HCT116 (cell line): ENCODE measurements at regions not wholly inside any gene's neighbourhood (a gene's known extent, or its start where the extent isn't known, plus 50 kb on each side); places are given as distances from the start of the nearest gene placed in this dataset.

Experiments
- ATF3 ChIP-seq: IDR thresholded peaks from 2 replicates; pipeline ENCODE4 v1.6.1; 2012
- CBX3 ChIP-seq: IDR thresholded peaks from 2 replicates; pipeline ENCODE4 v1.6.1; 2012; ENCODE audit warnings: low read depth
- CEBPB ChIP-seq: IDR thresholded peaks from 2 replicates; pipeline ENCODE4 v1.6.1; 2012; ENCODE audit warnings: low read depth
- CTCF ChIP-seq, 3 experiments: fragments of 200-600 bp in 1 of 3; sonication (generic) in 1 of 3; IDR thresholded peaks in 2 of 3; conservative IDR thresholded peaks in 1 of 3; 2 replicates each; pipeline ENCODE4 v1.5.1; 2012 to 2017; ENCODE audit warnings: low read depth in 2 of 3, low read length in 2 of 3, antibody characterized with exemption in 1 of 3, borderline replicate concordance in 1 of 3, control low read depth in 1 of 3, mild to moderate bottlenecking in 1 of 3, mixed read lengths in 1 of 3, mixed run types in 1 of 3, moderate library complexity in 1 of 3; ENCODE audit not compliant: insufficient read depth in 1 of 3
- EZH2 ChIP-seq: fragments of 200-600 bp; sonication (generic); IDR thresholded peaks from 2 replicates; pipeline ENCODE4 v1.6.1; 2017; ENCODE audit warnings: antibody characterized with exemption, mixed run types
- EZH2phosphoT487 ChIP-seq: fragments of 200-600 bp; IDR thresholded peaks from 2 replicates; pipeline ENCODE4 v1.6.1; 2018; ENCODE audit warnings: antibody characterized with exemption, borderline replicate concordance
- JUND ChIP-seq: IDR thresholded peaks from 2 replicates; pipeline ENCODE4 v1.6.1; 2012
- MAX ChIP-seq: IDR thresholded peaks from 2 replicates; pipeline ENCODE4 v1.6.1; 2012
- POLR2A ChIP-seq: IDR thresholded peaks from 2 replicates; pipeline ENCODE4 v1.7.0; 2011; ENCODE audit warnings: borderline replicate concordance; ENCODE audit not compliant: insufficient read depth, insufficient read length; ENCODE audit errors: extremely low read depth
- POLR2AphosphoS5 ChIP-seq: IDR thresholded peaks from 2 replicates; pipeline ENCODE4 v1.6.1; 2011; ENCODE audit warnings: mild to moderate bottlenecking, low read depth, low read length, moderate library complexity
- REST ChIP-seq: IDR thresholded peaks from 2 replicates; pipeline ENCODE4 v1.6.1; 2012; ENCODE audit warnings: low read depth
- YY1 ChIP-seq: IDR thresholded peaks from 2 replicates; pipeline ENCODE4 v1.6.1; 2011; ENCODE audit warnings: low read length, low read depth, moderate library complexity, mild to moderate bottlenecking; ENCODE audit not compliant: insufficient replicate concordance; ENCODE audit errors: extremely low read depth
- ZBTB33 ChIP-seq: IDR thresholded peaks from 2 replicates; pipeline ENCODE4 v1.6.1; 2011; ENCODE audit warnings: mild to moderate bottlenecking, low read length, moderate library complexity; ENCODE audit not compliant: insufficient replicate concordance; ENCODE audit errors: extremely low read depth
- ZNF274 ChIP-seq: fragments of 200-500 bp; sonication (Bioruptor generic); IDR thresholded peaks from 2 replicates; pipeline ENCODE4 v1.6.1; 2014; ENCODE audit warnings: mild to moderate bottlenecking, low read depth, low read length, inconsistent platforms

- no peak for TF ChIP-seq REST
- no peak for TF ChIP-seq POLR2A
- no peak for TF ChIP-seq CEBPB
- no peak for TF ChIP-seq POLR2AphosphoS5
- TF ChIP-seq EZH2phosphoT487 = no peak
- TF ChIP-seq CTCF (IDR thresholded peaks at IDR 0.05 in 2 of 3, conservative IDR thresholded peaks at IDR 0.05 in 1 of 3; ENCODE audit: borderline replicate concordance in 1 of 3, insufficient read depth in 1 of 3, low read depth in 2 of 3, low read length in 2 of 3) = no peak
- TF ChIP-seq EZH2 = no peak
- no peak for TF ChIP-seq ZBTB33
- no peak for TF ChIP-seq ZNF274
- TF ChIP-seq YY1 = no peak
- TF ChIP-seq JUND = no peak
- no peak for TF ChIP-seq CBX3
- TF ChIP-seq MAX = no peak
- TF ChIP-seq ATF3 = no peak
Observed at GRCh38 chr2:81148323-81148722, 843.8 kb upstream of the LRRTM1 start.
